HEK293T (cell line): ENCODE measurements at regions not wholly inside any gene's neighbourhood (a gene's known extent, or its start where the extent isn't known, plus 50 kb on each side); places are given as distances from the start of the nearest gene placed in this dataset.

ENCODE experiments used
- CTCF ChIA-PET: fragments of 350-600 bp; formaldehyde crosslinking; extraction: SDS; loops from one replicate; lab custom pipeline; 2021; ENCODE audit warnings: antibody characterized with exemption, inconsistent platforms; lab: Yijun Ruan, JAX
- POLR2A ChIA-PET: fragments of 350-600 bp; formaldehyde crosslinking; extraction: SDS; loops from one replicate; lab custom pipeline; 2020; ENCODE audit warnings: antibody characterized with exemption, inconsistent platforms; lab: Yijun Ruan, JAX
- DNase-seq: peaks from one replicate; pipeline ENCODE4 v3.0.0; 2012; ENCODE audit warnings: mixed read lengths; ENCODE audit errors: extremely low spot score
- ARNT ChIP-seq: fragments of 450-650 bp; IDR thresholded peaks from 2 replicates; pipeline ENCODE4 v1.6.1; 2017; ENCODE audit warnings: mild to moderate bottlenecking
- BHLHE40 ChIP-seq: fragments of 450-650 bp; IDR thresholded peaks from 2 replicates; pipeline ENCODE4 v1.6.1; 2016; ENCODE audit warnings: mild to moderate bottlenecking, moderate library complexity, borderline replicate concordance
- CTBP1 ChIP-seq: fragments of 450-650 bp; IDR thresholded peaks from 2 replicates; pipeline ENCODE4 v1.6.1; 2016; ENCODE audit warnings: borderline replicate concordance
- ELF4 ChIP-seq: fragments of 450-650 bp; IDR thresholded peaks from 2 replicates; pipeline ENCODE4 v1.6.1; 2017; ENCODE audit warnings: antibody characterized with exemption
- FOXA1 ChIP-seq: fragments of 450-650 bp; IDR thresholded peaks from 2 replicates; pipeline ENCODE4 v1.6.1; 2016; ENCODE audit warnings: mild to moderate bottlenecking
- FOXK2 ChIP-seq: fragments of 450-650 bp; IDR thresholded peaks from 2 replicates; pipeline ENCODE4 v1.6.1; 2016; ENCODE audit warnings: mild to moderate bottlenecking
- FOXM1 ChIP-seq: fragments of 450-650 bp; IDR thresholded peaks from 2 replicates; pipeline ENCODE4 v1.6.1; 2017; ENCODE audit warnings: mild to moderate bottlenecking, borderline replicate concordance
- HDGF ChIP-seq: fragments of 450-650 bp; IDR thresholded peaks from 2 replicates; pipeline ENCODE4 v1.6.1; 2017; ENCODE audit warnings: antibody characterized with exemption, borderline replicate concordance
- L3MBTL2 ChIP-seq: fragments of 450-650 bp; conservative IDR thresholded peaks from 2 replicates; pipeline ENCODE4 v1.6.1; 2016; ENCODE audit warnings: mild to moderate bottlenecking
- LEF1 ChIP-seq: fragments of 450-650 bp; IDR thresholded peaks from 2 replicates; pipeline ENCODE4 v1.6.1; 2017; ENCODE audit warnings: mild to moderate bottlenecking, borderline replicate concordance
- NFRKB ChIP-seq: fragments of 450-650 bp; IDR thresholded peaks from 2 replicates; pipeline ENCODE4 v1.6.1; 2016; ENCODE audit warnings: mild to moderate bottlenecking, moderate library complexity
- SP1 ChIP-seq: fragments of 450-650 bp; IDR thresholded peaks from 2 replicates; pipeline ENCODE4 v1.6.1; 2017
- SUZ12 ChIP-seq: fragments of 450-650 bp; IDR thresholded peaks from 2 replicates; pipeline ENCODE4 v1.6.1; 2016; ENCODE audit warnings: mild to moderate bottlenecking
- TARDBP ChIP-seq: fragments of 450-650 bp; IDR thresholded peaks from 2 replicates; pipeline ENCODE4 v1.6.1; 2016
- ZNF384 ChIP-seq: fragments of 450-650 bp; IDR thresholded peaks from 2 replicates; pipeline ENCODE4 v1.6.1; 2016
- TF ChIP-seq, protein P1 (sequence below): fragments of 450-650 bp; IDR thresholded peaks from 2 replicates; pipeline ENCODE4 v1.6.1; 2016

DNA sequence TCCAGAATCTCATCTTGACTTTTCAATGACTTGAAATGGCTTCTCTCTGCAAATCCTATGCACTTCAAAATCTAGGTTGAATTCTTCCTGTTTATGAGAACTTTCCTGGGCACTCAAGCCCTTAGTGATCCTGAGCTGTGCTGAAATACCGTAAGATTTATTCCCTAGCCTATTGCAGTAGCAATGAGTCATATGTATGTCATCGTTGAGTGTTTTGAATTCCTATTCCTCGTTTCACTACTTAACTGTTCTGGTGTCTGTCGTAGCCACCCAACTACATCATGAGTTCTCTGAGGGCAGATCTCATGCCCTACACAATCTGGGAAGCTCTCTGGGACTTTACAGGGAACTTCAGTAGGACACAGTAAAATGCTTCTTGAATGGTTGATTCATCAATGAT is 190.8 kb upstream of the TMEM132C start:
- ChIA-PET CTCF (no interaction called here), POLR2A (no interaction called here)
- TF ChIP-seq ELF4 (no peak), NFRKB (no peak), TARDBP (no peak), LEF1 (no peak), FOXA1 (no peak), CTBP1 (no peak), SUZ12 (no peak), ARNT (no peak), FOXM1 (no peak), FOXK2 (no peak), BHLHE40 (no peak), HDGF (no peak), SP1 (no peak), L3MBTL2 (no peak), ZNF384 (no peak)
- TF ChIP-seq, protein P1, sequence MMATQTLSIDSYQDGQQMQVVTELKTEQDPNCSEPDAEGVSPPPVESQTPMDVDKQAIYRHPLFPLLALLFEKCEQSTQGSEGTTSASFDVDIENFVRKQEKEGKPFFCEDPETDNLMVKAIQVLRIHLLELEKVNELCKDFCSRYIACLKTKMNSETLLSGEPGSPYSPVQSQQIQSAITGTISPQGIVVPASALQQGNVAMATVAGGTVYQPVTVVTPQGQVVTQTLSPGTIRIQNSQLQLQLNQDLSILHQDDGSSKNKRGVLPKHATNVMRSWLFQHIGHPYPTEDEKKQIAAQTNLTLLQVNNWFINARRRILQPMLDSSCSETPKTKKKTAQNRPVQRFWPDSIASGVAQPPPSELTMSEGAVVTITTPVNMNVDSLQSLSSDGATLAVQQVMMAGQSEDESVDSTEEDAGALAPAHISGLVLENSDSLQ: no peak
- DNase-seq: no peak

DNA sequence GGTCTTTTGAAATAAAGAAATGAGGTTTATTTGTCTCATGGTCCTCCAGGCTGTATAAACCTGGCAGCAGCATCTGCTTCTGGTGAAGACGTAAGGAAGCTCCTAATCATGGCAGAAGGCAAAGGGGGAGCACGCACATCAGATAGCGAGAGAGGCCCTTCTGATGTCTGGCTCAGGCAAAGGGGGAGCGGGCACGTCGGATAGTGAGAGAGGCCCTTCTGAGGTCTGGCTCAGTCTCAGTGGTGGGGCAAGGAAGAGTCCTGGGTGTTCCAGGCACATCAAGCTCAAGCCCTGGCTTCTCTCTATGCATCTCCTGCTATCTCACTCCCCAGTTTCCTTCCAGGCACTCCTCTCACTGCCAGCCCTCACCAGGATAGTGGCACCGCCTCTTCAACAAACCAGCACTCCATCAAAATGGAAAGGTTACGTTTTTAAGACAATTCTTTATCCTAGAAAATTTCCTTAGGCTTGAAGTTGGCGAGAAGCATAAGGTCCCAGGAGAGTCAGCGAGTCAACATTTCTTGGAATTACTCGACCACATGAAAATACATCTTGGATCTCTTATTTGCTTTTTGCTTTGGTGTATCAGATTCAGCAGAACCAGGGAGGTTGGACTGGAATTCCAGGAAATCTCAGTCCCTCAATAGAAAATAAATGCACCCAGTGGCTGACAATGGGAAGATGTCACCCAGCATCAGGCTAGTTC is 189.6 kb upstream of the TMEM132C start:
- CTCF ChIA-PET: no interaction called here

DNA sequence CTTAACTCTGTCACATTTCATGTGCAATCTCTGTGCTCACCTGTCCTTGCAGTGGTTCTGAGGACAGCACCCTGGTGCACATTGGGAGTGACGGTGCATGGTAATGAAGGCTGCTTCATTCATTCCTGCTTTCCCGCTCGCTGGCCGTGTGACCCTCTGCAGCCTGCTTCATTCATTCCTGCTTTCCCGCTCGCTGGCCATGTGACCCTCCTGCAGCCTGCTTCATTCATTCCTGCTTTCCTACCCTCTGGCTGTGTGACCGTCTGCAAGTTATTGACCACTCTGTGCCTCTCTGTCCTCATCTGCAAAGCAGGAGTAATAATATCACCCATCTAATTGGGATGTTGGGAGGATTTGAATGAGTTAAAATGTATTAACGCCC is 189.1 kb upstream of the TMEM132C start:
- TF ChIP-seq FOXM1 (no peak), ELF4 (no peak), ARNT (no peak), FOXK2 (no peak), LEF1 (no peak), SP1 (no peak), SUZ12 (no peak), NFRKB (no peak), HDGF (no peak), FOXA1 (no peak), TARDBP (no peak), CTBP1 (no peak), ZNF384 (no peak), L3MBTL2 (no peak), BHLHE40 (no peak)
- TF ChIP-seq, protein P1: no peak
- CTCF ChIA-PET: no interaction called here
- DNase-seq: no peak
- POLR2A ChIA-PET: no interaction called here

More for the DNA sequence above, 189.6 kb upstream of the TMEM132C start:
- POLR2A ChIA-PET: no interaction called here
- TF ChIP-seq FOXK2: no peak
- TF ChIP-seq FOXA1: no peak
- no peak for TF ChIP-seq NFRKB
- TF ChIP-seq FOXM1: no peak
- TF ChIP-seq ARNT: no peak
- no peak for TF ChIP-seq CTBP1
- no peak for TF ChIP-seq ZNF384
- TF ChIP-seq BHLHE40: no peak
- TF ChIP-seq, protein P1: no peak
- TF ChIP-seq SUZ12: no peak
- TF ChIP-seq HDGF: no peak
- TF ChIP-seq LEF1: no peak
- no peak for TF ChIP-seq SP1
- no peak for TF ChIP-seq TARDBP
- no peak for TF ChIP-seq ELF4
- DNase-seq: no peak

DNA sequence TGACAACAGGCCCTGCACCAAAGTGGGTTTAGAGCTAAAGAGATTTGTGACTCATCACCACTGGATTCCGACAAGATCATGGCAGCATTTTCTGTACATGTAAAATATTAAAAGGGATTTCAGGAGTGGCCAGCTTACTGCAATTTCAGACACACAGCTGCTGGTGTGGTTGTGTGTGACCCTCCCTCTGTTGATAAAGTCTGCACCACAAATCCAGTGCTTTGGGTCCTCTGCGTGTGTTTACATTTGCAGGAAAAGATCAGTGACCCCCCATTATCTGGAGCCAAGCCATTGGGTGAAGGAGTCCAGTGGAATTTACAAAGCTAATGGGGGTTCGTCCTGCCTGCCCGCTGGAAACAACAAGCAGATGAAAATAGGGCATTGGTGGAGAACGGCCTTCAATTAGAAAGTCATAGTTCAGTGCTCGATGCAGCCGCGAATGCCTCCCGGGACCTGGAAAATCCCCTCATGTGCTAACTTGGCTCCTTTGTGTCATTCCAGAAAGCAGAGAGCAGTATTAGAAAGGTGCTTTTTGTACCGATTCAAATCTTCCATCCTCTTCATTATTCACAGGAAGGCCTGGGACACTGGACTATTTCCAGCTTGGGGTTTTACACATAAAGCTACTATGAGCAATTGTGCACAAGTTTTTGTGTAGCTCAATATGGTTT is 188.5 kb upstream of the TMEM132C start:
- no peak for DNase-seq
- ChIA-PET CTCF (no interaction called here), POLR2A (no interaction called here)
- TF ChIP-seq ZNF384 (no peak), FOXM1 (no peak), ELF4 (no peak), BHLHE40 (no peak), L3MBTL2 (no peak), ARNT (no peak), SUZ12 (no peak), FOXA1 (no peak)

DNA sequence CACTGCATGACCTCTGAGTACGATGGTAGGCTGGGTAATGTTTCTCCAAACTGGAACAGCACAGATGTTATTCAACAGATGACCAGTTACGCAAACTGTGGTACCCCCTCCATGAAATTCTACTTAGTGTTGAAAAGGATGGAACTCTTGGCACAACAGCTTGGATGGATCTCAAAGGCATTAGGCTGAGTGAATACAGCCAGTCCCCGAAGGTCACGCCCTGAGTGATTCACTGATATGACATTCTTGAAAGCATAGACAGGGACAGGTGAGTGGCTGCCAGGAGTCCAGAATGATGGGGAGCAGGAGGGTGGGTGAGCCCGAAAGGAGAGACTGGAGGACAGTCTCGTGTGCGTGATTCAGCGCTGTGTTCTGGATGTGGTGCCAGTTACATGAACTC is 187.5 kb upstream of the TMEM132C start:
- CTCF ChIA-PET: no interaction called here
- TF ChIP-seq ZNF384: no peak
- no peak for TF ChIP-seq SUZ12
- TF ChIP-seq L3MBTL2: no peak
- TF ChIP-seq LEF1: no peak
- no peak for TF ChIP-seq ARNT
- TF ChIP-seq FOXK2: no peak
- TF ChIP-seq FOXA1: no peak
- TF ChIP-seq HDGF: no peak
- TF ChIP-seq BHLHE40: no peak
- TF ChIP-seq SP1: no peak
- no peak for TF ChIP-seq CTBP1
- TF ChIP-seq TARDBP: no peak
- DNase-seq: no peak
- POLR2A ChIA-PET: no interaction called here

DNA sequence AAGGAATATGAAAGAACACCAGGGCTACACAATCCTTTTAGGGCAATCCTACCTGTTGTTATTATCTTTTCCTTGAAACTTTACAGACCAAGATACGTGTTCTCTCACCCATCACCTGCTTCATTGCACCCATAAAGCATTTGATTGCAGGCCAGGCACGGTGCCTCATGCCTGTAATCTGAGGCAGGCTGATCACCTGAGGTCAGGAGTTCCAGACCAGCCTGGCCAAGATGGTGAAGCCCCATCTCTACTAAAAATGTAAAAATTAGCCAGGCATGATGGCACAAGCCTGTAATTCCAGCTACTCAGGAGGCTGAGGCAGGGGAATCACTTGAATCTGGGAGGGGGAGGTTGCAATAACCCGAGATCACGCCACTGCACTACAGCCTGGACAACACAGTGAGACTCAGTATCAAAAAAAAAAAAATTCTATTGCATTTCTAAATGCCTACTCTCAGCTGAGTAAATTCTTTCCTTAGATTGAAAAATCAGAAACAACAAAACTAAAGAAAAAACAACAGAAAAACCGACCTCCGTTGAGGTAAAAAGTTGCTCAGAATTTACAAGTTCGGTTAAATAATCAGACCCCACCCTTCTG is 183.7 kb upstream of the TMEM132C start:
- ChIA-PET POLR2A (no interaction called here), CTCF (no interaction called here)
- no peak for DNase-seq
- TF ChIP-seq CTBP1: no peak
- TF ChIP-seq ARNT: no peak
- TF ChIP-seq FOXK2: no peak
- no peak for TF ChIP-seq NFRKB
- no peak for TF ChIP-seq SUZ12
- TF ChIP-seq, protein P1: no peak
- TF ChIP-seq ZNF384: no peak
- TF ChIP-seq FOXM1: no peak
- TF ChIP-seq HDGF: no peak
- no peak for TF ChIP-seq BHLHE40
- no peak for TF ChIP-seq L3MBTL2
- no peak for TF ChIP-seq FOXA1
- TF ChIP-seq ELF4: no peak
- no peak for TF ChIP-seq TARDBP
- TF ChIP-seq LEF1: no peak
- TF ChIP-seq SP1: no peak
